ENCODE measurements at regions not wholly inside any gene's neighbourhood (a gene's known extent, or its start where the extent isn't known, plus 50 kb on each side); places are given as distances from the start of the nearest gene placed in this dataset.
"Not testable (repeated sequence)": the region's sequence is repeated elsewhere in the genome, so short reads cannot be mapped to it uniquely, and the experiment has no call there.

GRCh38 chr10:93127642-93128215 is 54.0 kb downstream of the CYP26A1 start:
- not testable (repeated sequence) for H3K27ac ChIP-seq

GRCh38 chr10:93131986-93132385 is 58.3 kb downstream of the CYP26A1 start:
- TF ChIP-seq ZFX (IDR thresholded peaks at IDR 0.05; ENCODE audit: borderline replicate concordance) (no peak), CTCF (IDR thresholded peaks at IDR 0.05) (no peak)

GRCh38 chr10:93138113-93138870 is 64.6 kb downstream of the CYP26A1 start:
- H3K27ac ChIP-seq: no peak overlapping the region
- TF ChIP-seq CTCF (IDR thresholded peaks at IDR 0.05) (no peak), ZFX (IDR thresholded peaks at IDR 0.05; ENCODE audit: borderline replicate concordance) (no peak)

More at GRCh38 chr10:93131986-93132385, 58.3 kb downstream of the CYP26A1 start:
- H3K27ac ChIP-seq: no peak overlapping the region

- TF ChIP-seq CTCF (IDR thresholded peaks at IDR 0.05) (no peak), ZFX (IDR thresholded peaks at IDR 0.05; ENCODE audit: borderline replicate concordance) (no peak)
- H3K27ac ChIP-seq: no peak overlapping the region
Observed at GRCh38 chr10:93139059-93139655, 65.5 kb downstream of the CYP26A1 start.

- no peak overlapping the region for H3K27ac ChIP-seq
- TF ChIP-seq ZFX (IDR thresholded peaks at IDR 0.05; ENCODE audit: borderline replicate concordance) (no peak), CTCF (IDR thresholded peaks at IDR 0.05) (peak; percentile 22; the same call in 1 of the 2 replicates)
Observed at GRCh38 chr10:93142534-93142933, 68.8 kb downstream of the CYP26A1 start.

GRCh38 chr10:93143281-93143680 is 69.6 kb downstream of the CYP26A1 start:
- H3K27ac ChIP-seq: no peak overlapping the region
- TF ChIP-seq ZFX (IDR thresholded peaks at IDR 0.05; ENCODE audit: borderline replicate concordance): no peak
- TF ChIP-seq CTCF (IDR thresholded peaks at IDR 0.05): no peak

GRCh38 chr10:93146336-93146735 is 72.6 kb downstream of the CYP26A1 start:
- TF ChIP-seq ZFX (IDR thresholded peaks at IDR 0.05; ENCODE audit: borderline replicate concordance): no peak
- TF ChIP-seq CTCF (IDR thresholded peaks at IDR 0.05): no peak
- H3K27ac ChIP-seq: no peak overlapping the region
